ENCODE measurements at regions not wholly inside any gene's neighbourhood (a gene's known extent, or its start where the extent isn't known, plus 50 kb on each side); places are given as distances from the start of the nearest gene placed in this dataset.

GRCh38 chr19:32189956-32190706 is 155.3 kb upstream of the ZNF507 start:
- Histone ChIP-seq H3K4me1 (ENCODE audit: control insufficient read depth in 4 of 4, insufficient read depth in 4 of 4, low read length in 3 of 4) (no peaks in the 10 kb centered on the region), H3K36me3 (ENCODE audit: control insufficient read depth in 4 of 4, insufficient read depth in 3 of 4, low read depth in 1 of 4, low read length in 3 of 4) (no peaks in the 10 kb centered on the region), H3K4me3 (ENCODE audit: low read depth in 1 of 3, low read length in 3 of 3) (no peak overlapping the region), H3K9me3 (ENCODE audit: control insufficient read depth in 4 of 4, low read length in 3 of 4) (peaks cover 0 to 2% (median 0%) of the 10 kb centered on the region in 4 donors), H3K27me3 (ENCODE audit: control insufficient read depth in 4 of 4, insufficient read depth in 4 of 4, low read length in 3 of 4) (no peaks in the 10 kb centered on the region), H3K27ac (ENCODE audit: low read depth in 1 of 2, low read length in 2 of 2) (no peak overlapping the region), H3K9ac (ENCODE audit: low read depth in 1 of 2, low read length in 2 of 2) (no peak overlapping the region)
- 52% methylated on average over 6 of the region's 6 CpGs for WGBS
- TF ChIP-seq FOXA2 (IDR thresholded peaks at IDR 0.05) (no peak), CTCF (IDR thresholded peaks at IDR 0.05; ENCODE audit: low read depth, low read length, missing input control) (no peak), HNF4A (conservative IDR thresholded peaks at IDR 0.05) (no peak), GABPA (IDR thresholded peaks at IDR 0.05 in 1 of 2, conservative IDR thresholded peaks at IDR 0.05 in 1 of 2) (no peak), JUND (IDR thresholded peaks at IDR 0.05) (no peak), REST (IDR thresholded peaks at IDR 0.05) (no peak), HNF4G (IDR thresholded peaks at IDR 0.05) (no peak), RXRA (IDR thresholded peaks at IDR 0.05) (no peak), TAF1 (conservative IDR thresholded peaks at IDR 0.05) (no peak), EGR1 (IDR thresholded peaks at IDR 0.05; ENCODE audit: low read depth in 2 of 2) (no peak), SP1 (IDR thresholded peaks at IDR 0.05) (no peak), ZBTB33 (IDR thresholded peaks at IDR 0.05) (no peak), ATF3 (IDR thresholded peaks at IDR 0.05) (no peak), YY1 (IDR thresholded peaks at IDR 0.05) (no peak)
- DNase-seq (ENCODE audit: low spot score), result peak; percentile 24

GRCh38 chr19:32191921-32192320 is 153.5 kb upstream of the ZNF507 start:
- Histone ChIP-seq H3K9me3 (ENCODE audit: control insufficient read depth in 4 of 4, low read length in 3 of 4) (peaks cover 0 to 2% (median 0%) of the 10 kb centered on the region in 4 donors), H3K27me3 (ENCODE audit: control insufficient read depth in 4 of 4, insufficient read depth in 4 of 4, low read length in 3 of 4) (no peaks in the 10 kb centered on the region), H3K27ac (ENCODE audit: low read depth in 1 of 2, low read length in 2 of 2) (no peak overlapping the region), H3K9ac (ENCODE audit: low read depth in 1 of 2, low read length in 2 of 2) (no peak overlapping the region), H3K4me1 (ENCODE audit: control insufficient read depth in 4 of 4, insufficient read depth in 4 of 4, low read length in 3 of 4) (no peaks in the 10 kb centered on the region), H3K36me3 (ENCODE audit: control insufficient read depth in 4 of 4, insufficient read depth in 3 of 4, low read depth in 1 of 4, low read length in 3 of 4) (no peaks in the 10 kb centered on the region), H3K4me3 (ENCODE audit: low read depth in 1 of 3, low read length in 3 of 3) (no peak overlapping the region)
- DNase-seq (ENCODE audit: low spot score), result peak; percentile 14
- WGBS, result 90% methylated on average over 3 of the region's 3 CpGs
- no peak for TF ChIP-seq SP1 (IDR thresholded peaks at IDR 0.05)
- no peak for TF ChIP-seq CTCF (IDR thresholded peaks at IDR 0.05; ENCODE audit: low read depth, low read length, missing input control)
- no peak for TF ChIP-seq HNF4G (IDR thresholded peaks at IDR 0.05)
- no peak for TF ChIP-seq ZBTB33 (IDR thresholded peaks at IDR 0.05)
- TF ChIP-seq RAD21 (IDR thresholded peaks at IDR 0.05), result no peak
- TF ChIP-seq FOXA2 (IDR thresholded peaks at IDR 0.05), result no peak
